ENCODE measurements at regions not wholly inside any gene's neighbourhood (a gene's known extent, or its start where the extent isn't known, plus 50 kb on each side); places are given as distances from the start of the nearest gene placed in this dataset.

DNA sequence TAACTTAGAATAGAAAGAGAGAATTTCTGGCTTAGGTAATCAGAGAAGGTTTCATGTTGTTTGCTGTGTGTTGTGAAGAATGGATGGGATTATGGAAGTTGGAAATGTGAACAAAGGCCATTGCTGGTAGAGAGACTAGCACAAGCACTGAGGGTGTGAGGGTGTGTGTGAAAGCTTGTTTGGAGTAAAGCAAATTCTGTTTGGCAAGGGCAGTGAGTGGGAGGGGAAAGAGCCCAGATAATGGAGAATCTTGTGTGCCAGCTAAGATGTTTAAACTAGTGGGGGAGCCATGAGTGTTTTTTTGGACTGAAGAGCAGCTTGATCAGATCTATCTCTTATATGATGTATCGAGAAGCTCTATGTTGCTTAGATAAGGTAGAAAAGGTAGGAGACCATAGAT lies 107.1 kb downstream of the DISP1 start:
- no peak overlapping the region for H3K4me3 ChIP-seq (ENCODE audit: insufficient read depth, low read depth, low read length)
- 80% methylated on average over 1 of the region's 1 CpG; no CpG with 5 or more reads in 1 of the 2 experiments for WGBS, 2 experiments (ENCODE audit: extremely low coverage in 2 of 2, insufficient read length in 1 of 2)
- no peaks in the 10 kb centered on the region for H3K79me1 ChIP-seq (ENCODE audit: low read depth in 1 of 2, low read length in 2 of 2)
- H4K8ac ChIP-seq (ENCODE audit: low read depth in 2 of 2, low read length in 2 of 2), result no peak overlapping the region
- no peaks in the 10 kb centered on the region for H4K20me1 ChIP-seq (ENCODE audit: insufficient read depth, low read length)
- no peaks in the 10 kb centered on the region for H3K36me3 ChIP-seq (ENCODE audit: control insufficient read depth, insufficient read depth, low read length)
- H3K27me3 ChIP-seq (ENCODE audit: control insufficient read depth, insufficient read depth, low read length), result no peaks in the 10 kb centered on the region
- H3K9me1 ChIP-seq (ENCODE audit: insufficient read depth, low read length), result no peaks in the 10 kb centered on the region
- intact Hi-C loops (cut with micrococcal nuclease), result no loop called here
- H2BK20ac ChIP-seq (ENCODE audit: low read depth, low read length), result no peak overlapping the region
- H3K18ac ChIP-seq (ENCODE audit: low read depth, low read length), result no peak overlapping the region
- no peak for TF ChIP-seq FOS (IDR thresholded peaks at IDR 0.05; ENCODE audit: low read depth, low read length)
- no peak for TF ChIP-seq MAFK (IDR thresholded peaks at IDR 0.05; ENCODE audit: low read depth, low read length)
- no peak for TF ChIP-seq RFX5 (IDR thresholded peaks at IDR 0.05; ENCODE audit: low read depth, low read length)
- no peak for TF ChIP-seq NFE2L2 (IDR thresholded peaks at IDR 0.05; ENCODE audit: low read depth, low read length)
- no peak for TF ChIP-seq MXI1 (IDR thresholded peaks at IDR 0.05; ENCODE audit: borderline replicate concordance, low read depth, low read length)
- TF ChIP-seq RAD21 (IDR thresholded peaks at IDR 0.05; ENCODE audit: low read length), result no peak
- no peak for TF ChIP-seq MAZ (IDR thresholded peaks at IDR 0.05; ENCODE audit: borderline replicate concordance, low read depth, low read length)
- TF ChIP-seq, protein P1, sequence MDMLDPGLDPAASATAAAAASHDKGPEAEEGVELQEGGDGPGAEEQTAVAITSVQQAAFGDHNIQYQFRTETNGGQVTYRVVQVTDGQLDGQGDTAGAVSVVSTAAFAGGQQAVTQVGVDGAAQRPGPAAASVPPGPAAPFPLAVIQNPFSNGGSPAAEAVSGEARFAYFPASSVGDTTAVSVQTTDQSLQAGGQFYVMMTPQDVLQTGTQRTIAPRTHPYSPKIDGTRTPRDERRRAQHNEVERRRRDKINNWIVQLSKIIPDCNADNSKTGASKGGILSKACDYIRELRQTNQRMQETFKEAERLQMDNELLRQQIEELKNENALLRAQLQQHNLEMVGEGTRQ (IDR thresholded peaks at IDR 0.05; ENCODE audit: low read depth, low read length), result no peak
- TF ChIP-seq POLR2A (IDR thresholded peaks at IDR 0.05; ENCODE audit: low read depth, low read length), result no peak
- no peak for TF ChIP-seq BHLHE40 (IDR thresholded peaks at IDR 0.05; ENCODE audit: low read depth, low read length)
- no peak for TF ChIP-seq CEBPB (IDR thresholded peaks at IDR 0.05; ENCODE audit: low read depth, low read length)
- TF ChIP-seq CHD1 (IDR thresholded peaks at IDR 0.05; ENCODE audit: low read depth, low read length), result no peak
- TF ChIP-seq, protein P2, sequence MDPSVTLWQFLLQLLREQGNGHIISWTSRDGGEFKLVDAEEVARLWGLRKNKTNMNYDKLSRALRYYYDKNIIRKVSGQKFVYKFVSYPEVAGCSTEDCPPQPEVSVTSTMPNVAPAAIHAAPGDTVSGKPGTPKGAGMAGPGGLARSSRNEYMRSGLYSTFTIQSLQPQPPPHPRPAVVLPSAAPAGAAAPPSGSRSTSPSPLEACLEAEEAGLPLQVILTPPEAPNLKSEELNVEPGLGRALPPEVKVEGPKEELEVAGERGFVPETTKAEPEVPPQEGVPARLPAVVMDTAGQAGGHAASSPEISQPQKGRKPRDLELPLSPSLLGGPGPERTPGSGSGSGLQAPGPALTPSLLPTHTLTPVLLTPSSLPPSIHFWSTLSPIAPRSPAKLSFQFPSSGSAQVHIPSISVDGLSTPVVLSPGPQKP (IDR thresholded peaks at IDR 0.05; ENCODE audit: borderline replicate concordance, low read depth, low read length), result no peak
- no peak for TF ChIP-seq SMC3 (IDR thresholded peaks at IDR 0.05; ENCODE audit: low read depth, low read length)
- no peak for TF ChIP-seq RCOR1 (IDR thresholded peaks at IDR 0.05; ENCODE audit: insufficient replicate concordance, low read length)
- no peak overlapping the region for H2AK5ac ChIP-seq (ENCODE audit: low read depth, low read length)
- no peak overlapping the region for H4K91ac ChIP-seq (ENCODE audit: insufficient read depth, low read depth, low read length)
- in situ Hi-C loops (cut with MboI; ENCODE audit: low sequenced_read_pairs), result no loop called here
- H4K5ac ChIP-seq (ENCODE audit: low read depth, low read length), result no peak overlapping the region
- no TSS peak for BruUV-seq (replicated peaks)
- H3K27ac ChIP-seq (ENCODE audit: insufficient read depth, low read length), result no peak overlapping the region
- H3K9me3 ChIP-seq (ENCODE audit: control insufficient read depth, insufficient read depth, low read length), result peaks cover 3% of the 10 kb centered on the region
- H2BK120ac ChIP-seq (ENCODE audit: low read depth, low read length), result no peak overlapping the region
- no peak overlapping the region for H3K9ac ChIP-seq (ENCODE audit: low read depth, low read length)
- no peak overlapping the region for H3K4ac ChIP-seq (ENCODE audit: low read depth, low read length)
- ATAC-seq (ENCODE audit: low read depth) (no peak), DNase-seq (no peak)
- no peak overlapping the region for H3K56ac ChIP-seq (ENCODE audit: extremely low read depth, insufficient read depth, low read length)
- no peak overlapping the region for H3K23ac ChIP-seq (ENCODE audit: low read depth, low read length)
- H3K14ac ChIP-seq (replicated peaks; ENCODE audit: low read depth, low read length), result no peak overlapping the region
- H2BK5ac ChIP-seq (ENCODE audit: low read depth, low read length, poor library complexity, severe bottlenecking), result no peak overlapping the region
- ChIA-PET CTCF (interaction anchor here (0.6 kb wide), 1 partner anchor 11 kb away, joined by 3 read pairs; no protein-coding TSS in a partner anchor), POLR2A (ENCODE audit: unreplicated experiment) (no interaction called here)
- H3K4me2 ChIP-seq (ENCODE audit: low read depth, low read length), result no peak overlapping the region
- peaks cover 4% of the 10 kb centered on the region; the same call in 1 of the 2 replicates for H3K4me1 ChIP-seq (ENCODE audit: control insufficient read depth, insufficient read depth, low read length)
- H2BK15ac ChIP-seq (ENCODE audit: low read depth, low read length), result no peak overlapping the region
- no peak overlapping the region for H2AFZ ChIP-seq (replicated peaks; ENCODE audit: low read length, poor library complexity)
- H2AK9ac ChIP-seq (replicated peaks; ENCODE audit: low read depth, low read length, poor library complexity), result no peak overlapping the region
- dilution Hi-C loops (cut with HindIII; ENCODE audit: low sequenced_read_pairs, unreplicated experiment), result no loop called here
